ENCODE measurements at regions not wholly inside any gene's neighbourhood (a gene's known extent, or its start where the extent isn't known, plus 50 kb on each side); places are given as distances from the start of the nearest gene placed in this dataset.

GRCh38 chr18:67290421-67290820, 226.1 kb downstream of the DSEL start (continued):
- no peak for TF ChIP-seq SP4 (IDR thresholded peaks at IDR 0.05; ENCODE audit: low read length)
- no peak for TF ChIP-seq YY1 (IDR thresholded peaks at IDR 0.05; ENCODE audit: low read depth, low read length)
- TF ChIP-seq SP1 (IDR thresholded peaks at IDR 0.05; ENCODE audit: low read depth, low read length), result no peak
- no peak for TF ChIP-seq JUN (IDR thresholded peaks at IDR 0.05; ENCODE audit: low read depth, low read length)
- no peak for TF ChIP-seq CEBPB (IDR thresholded peaks at IDR 0.05; ENCODE audit: low read depth, low read length)
- no peak for TF ChIP-seq HDAC2 (IDR thresholded peaks at IDR 0.05; ENCODE audit: borderline replicate concordance in 1 of 2, low read depth in 2 of 2, low read length in 2 of 2)

Measured in H1 (cell line).